ENCODE measurements at regions not wholly inside any gene's neighbourhood (a gene's known extent, or its start where the extent isn't known, plus 50 kb on each side); places are given as distances from the start of the nearest gene placed in this dataset.
"Not testable (repeated sequence)": the region's sequence is repeated elsewhere in the genome, so short reads cannot be mapped to it uniquely, and the experiment has no call there.

- DNase-seq: no peak
Measured at GRCh38 chr6:125432963-125433362, 131.2 kb upstream of the HDDC2 start.

GRCh38 chr6:125434760-125435159, 133.0 kb upstream of the HDDC2 start:
- DNase-seq: no peak

GRCh38 chr6:125439512-125439911, 137.7 kb upstream of the HDDC2 start:
- DNase-seq: no peak

GRCh38 chr6:125444006-125444923, 142.5 kb upstream of the HDDC2 start:
- DNase-seq: no peak

GRCh38 chr6:125445054-125445453, 143.3 kb upstream of the HDDC2 start:
- no peak for DNase-seq

DNA sequence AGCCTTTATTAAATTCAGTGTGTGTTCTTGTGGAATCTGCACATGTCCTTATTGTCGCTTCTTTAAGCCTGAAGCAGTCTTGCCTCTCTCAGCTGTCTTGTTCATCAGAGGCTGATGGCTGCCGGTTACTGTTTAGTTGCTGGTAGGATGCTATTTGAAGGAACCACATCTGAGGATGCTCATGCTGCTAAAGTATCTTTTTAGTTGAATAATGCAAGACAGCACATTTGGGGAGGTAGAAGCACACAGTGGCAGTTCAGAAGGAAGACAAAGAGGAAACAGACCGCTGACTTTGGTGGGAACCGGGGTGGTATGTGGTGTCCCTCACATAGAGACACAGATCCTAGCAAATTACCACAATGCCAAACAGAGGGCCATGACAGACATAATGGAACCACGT, 144.2 kb upstream of the HDDC2 start:
- DNase-seq: no peak

- no peak for DNase-seq
Measured at GRCh38 chr6:125451750-125452149, 150.0 kb upstream of the HDDC2 start.

GRCh38 chr6:125453516-125453915, 151.7 kb upstream of the HDDC2 start:
- no peak for DNase-seq

- DNase-seq: no peak
Measured at GRCh38 chr6:125454351-125454750, 152.6 kb upstream of the HDDC2 start.

DNA sequence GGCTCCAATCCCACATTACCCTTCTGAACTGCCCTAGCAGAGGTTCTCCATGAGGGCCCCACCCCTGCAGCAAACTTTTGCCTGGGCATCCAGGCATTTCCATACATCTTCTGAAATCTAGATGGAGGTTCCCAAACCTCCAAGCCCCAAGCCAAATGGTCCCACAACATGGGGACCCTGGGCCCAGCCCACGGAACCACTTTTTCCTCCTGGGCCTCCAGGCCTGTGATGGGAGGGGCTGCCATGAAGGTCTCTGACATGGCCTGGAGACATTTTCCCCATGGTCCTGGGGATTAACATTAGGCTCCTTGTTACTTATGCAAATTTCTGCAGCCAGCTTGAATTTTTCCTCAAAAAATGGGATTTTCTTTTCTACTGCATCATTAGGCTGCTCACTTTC, 156.7 kb upstream of the HDDC2 start:
- not testable (repeated sequence) for DNase-seq

DNA sequence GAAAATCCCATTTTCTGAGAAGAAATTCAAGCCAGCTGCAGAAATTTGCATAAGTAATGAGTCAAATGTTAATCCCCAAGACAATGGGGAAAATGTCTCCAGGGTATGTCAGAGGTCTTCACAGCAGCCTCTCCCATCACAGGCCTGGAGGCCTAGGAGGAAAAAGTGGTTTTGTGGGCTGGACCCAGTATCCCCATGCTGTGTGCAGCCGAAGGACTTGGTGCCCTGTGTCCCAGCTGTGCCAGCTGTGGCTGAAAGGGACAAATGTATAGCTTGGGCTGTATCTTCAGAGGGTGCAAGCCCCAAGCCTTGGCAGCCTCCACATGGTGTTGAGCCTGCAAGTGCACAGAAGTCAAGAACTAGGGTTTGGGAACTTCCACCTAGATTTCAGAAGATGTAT, 163.6 kb upstream of the HDDC2 start:
- not testable (repeated sequence) for DNase-seq

DNA sequence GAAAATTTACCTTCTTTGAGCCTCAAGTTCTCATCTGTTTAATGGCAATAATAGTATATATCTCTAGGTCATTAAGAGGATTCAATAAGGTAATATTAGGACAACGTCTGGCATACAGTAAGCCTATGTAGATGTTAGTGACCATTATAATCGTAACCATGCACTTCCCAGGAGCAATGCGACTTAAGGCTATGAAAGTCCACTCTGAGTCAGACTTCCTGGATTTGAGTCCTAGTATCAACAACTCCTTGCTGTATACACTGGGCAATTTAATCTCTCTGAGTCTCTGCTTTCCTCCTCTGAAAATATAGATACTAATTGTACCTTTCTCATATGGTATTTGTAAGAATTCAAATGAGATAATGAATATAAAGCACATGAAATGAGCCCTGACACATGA, 168.1 kb upstream of the HDDC2 start:
- no peak for DNase-seq

DNA sequence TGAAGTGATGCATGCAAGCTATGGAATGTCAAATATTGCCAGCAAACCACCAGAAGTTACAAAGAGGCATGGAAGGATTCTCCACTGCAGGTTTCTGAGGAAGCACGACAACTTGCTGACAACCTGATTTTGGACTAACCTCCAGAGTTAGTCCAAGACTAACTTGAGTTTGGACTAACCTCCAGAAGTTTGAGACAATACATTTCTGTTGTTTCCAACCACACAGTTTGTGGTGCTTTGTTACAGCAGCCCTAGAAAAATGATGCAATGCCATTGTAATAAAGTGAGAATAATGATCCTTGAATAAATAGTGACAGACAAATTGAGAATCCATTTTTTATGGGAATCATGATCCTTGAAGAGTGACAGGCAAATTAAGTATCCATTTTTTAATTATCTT, 169.9 kb upstream of the HDDC2 start:
- DNase-seq: no peak

DNA sequence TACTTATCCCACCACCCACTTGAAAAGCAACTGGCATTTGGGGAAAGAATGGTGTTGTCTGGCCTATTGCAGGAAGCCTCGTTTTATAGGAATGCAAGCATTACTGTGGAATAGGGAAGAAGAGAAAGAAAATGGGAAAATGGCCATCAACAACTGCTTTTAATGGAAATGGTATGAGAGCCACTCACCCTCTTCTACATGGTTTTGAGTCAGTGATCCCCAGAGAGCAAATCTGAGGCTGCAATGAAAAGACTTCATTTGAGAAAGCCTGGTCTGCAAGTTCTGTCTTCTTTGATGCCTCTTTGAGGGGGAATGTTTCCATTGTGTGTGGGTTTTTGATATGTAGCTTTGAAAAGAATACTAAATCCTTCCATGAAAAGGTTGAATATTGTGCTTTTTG, 172.3 kb upstream of the HDDC2 start:
- no peak for DNase-seq

- no peak for DNase-seq
Measured at GRCh38 chr6:125477156-125477555, 175.4 kb upstream of the HDDC2 start.

- DNase-seq: no peak
Measured at GRCh38 chr6:125477844-125478243, 176.1 kb upstream of the HDDC2 start.

DNA sequence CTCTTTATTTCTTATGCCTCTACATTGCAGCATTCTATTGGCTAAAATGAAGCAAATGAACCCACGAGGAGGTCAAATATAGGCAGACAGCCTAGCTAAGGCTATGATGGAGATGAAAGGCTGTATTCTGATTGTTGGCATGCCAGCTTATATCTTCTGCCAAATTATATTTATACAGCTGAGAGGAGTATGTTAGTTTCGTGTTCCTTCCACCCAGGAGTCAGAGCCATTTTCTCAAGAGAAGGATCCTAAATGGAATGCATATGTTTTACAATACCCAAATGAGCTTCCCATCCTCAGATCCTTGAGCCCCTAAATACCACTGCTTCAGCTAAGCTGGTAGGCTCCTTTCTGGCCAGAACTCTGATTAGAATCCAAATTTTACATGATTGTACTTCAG, 178.4 kb upstream of the HDDC2 start:
- DNase-seq: no peak

GRCh38 chr6:125480571-125480970, 178.8 kb upstream of the HDDC2 start:
- no peak for DNase-seq

DNA sequence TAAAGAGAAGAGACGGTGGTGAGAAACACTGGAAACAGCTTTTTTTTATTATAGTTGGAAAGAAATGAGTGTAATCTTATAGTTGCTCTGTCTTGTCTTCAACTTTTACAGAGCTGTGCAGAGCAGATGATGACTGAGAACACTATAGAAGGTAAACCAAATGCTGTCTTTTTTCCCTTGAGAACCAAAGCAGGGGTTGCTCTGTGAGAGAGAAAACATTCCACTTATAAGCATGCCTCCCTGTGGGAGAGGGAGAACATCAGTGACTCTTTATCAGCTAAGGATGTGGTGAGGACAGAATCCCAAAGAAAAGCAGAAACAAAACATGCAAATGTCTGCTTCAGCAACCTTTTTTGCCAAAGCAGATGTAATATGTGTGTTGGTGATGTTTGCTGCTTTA, 179.3 kb upstream of the HDDC2 start:
- DNase-seq: no peak

DNA sequence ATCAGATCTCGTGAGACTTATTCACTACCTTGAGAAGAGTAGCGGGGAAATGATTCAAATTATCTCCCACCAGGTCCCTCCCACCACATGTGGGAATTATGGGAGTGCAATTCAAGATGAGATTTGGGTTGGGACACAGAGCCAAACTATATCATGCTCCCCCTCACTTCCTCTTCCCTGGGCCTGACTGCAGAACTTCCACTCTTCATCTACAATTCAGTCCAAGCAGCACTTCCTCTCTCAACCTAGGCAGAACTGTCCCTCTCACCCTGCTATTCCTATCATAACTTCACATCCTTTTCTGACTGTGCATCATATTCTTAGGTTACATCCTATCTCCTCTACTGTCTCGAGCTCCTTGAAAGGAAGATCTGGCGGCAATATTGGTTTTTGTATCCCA, 184.0 kb upstream of the HDDC2 start:
- no peak for DNase-seq

GRCh38 chr6:125486881-125487280, 185.1 kb upstream of the HDDC2 start:
- DNase-seq: no peak

DNA sequence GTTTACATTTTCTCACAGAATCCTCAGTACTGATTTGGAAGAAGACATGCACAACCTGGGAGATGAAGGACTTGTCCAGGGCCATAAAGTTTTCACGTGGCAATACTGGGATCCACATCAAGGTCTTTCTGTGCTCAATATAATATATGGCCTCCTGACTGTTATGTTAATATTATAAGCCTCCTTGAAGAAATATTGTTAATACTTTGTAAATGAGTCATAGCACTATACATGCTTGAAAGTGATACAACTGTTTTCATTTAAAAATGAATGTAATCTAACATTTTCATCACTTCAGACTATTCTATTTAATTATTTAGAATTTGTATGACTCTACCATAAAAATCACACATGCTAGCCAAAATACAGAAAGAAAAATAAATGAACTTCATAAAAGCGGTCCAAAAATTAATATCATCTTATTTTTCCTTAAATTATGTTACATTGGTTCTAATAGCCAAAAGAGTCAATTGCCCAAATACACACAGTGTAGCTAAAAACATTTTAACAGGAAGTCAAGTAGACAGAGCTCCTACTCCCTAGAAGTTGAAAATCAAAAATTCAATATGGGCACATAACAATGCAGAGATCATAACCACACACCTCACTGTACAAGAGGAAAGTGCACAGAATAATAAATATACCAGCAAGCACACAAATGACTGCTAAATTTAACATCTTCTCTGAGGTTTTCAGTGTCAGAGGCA, 188.0 kb upstream of the HDDC2 start:
- no peak for DNase-seq

GRCh38 chr6:125491860-125492618, 190.3 kb upstream of the HDDC2 start:
- no peak for DNase-seq

- DNase-seq: no peak
Measured at GRCh38 chr6:125498606-125499005, 196.8 kb upstream of the HDDC2 start.

All from NCI-H2081 treated with DMSO at 0.1 percent for 48 hours (cell line).